Inferior parietal cortex (tissue), 1 donor: ENCODE measurements at regions not wholly inside any gene's neighbourhood (a gene's known extent, or its start where the extent isn't known, plus 50 kb on each side); places are given as distances from the start of the nearest gene placed in this dataset.

ENCODE experiments used
- DNase-seq: peaks from one replicate; pipeline ENCODE4 v3.0.0-alpha.2; 2016; ENCODE audit errors: extremely low spot score

- DNase-seq: no peak
These were observed 182.0 kb downstream of the GPX5 start for GRCh38 chr6:28707387-28708282.

GRCh38 chr6:28709478-28710349 lies 184.0 kb downstream of the GPX5 start:
- DNase-seq: no peak

GRCh38 chr6:28710466-28711191 lies 184.9 kb downstream of the GPX5 start:
- DNase-seq: no peak

- DNase-seq: no peak
These were observed 185.6 kb downstream of the GPX5 start for GRCh38 chr6:28711325-28711724.

- no peak for DNase-seq
These were observed 186.2 kb downstream of the GPX5 start for GRCh38 chr6:28711788-28712341.

GRCh38 chr6:28712982-28713381 lies 187.3 kb downstream of the GPX5 start:
- no peak for DNase-seq

- no peak for DNase-seq
These were observed 193.7 kb downstream of the GPX5 start for GRCh38 chr6:28719275-28719940.

- no peak for DNase-seq
These were observed 194.9 kb downstream of the GPX5 start for GRCh38 chr6:28720357-28721231.

- no peak for DNase-seq
These were observed 195.7 kb downstream of the GPX5 start for GRCh38 chr6:28721372-28721771.

- no peak for DNase-seq
These were observed 198.7 kb downstream of the GPX5 start for GRCh38 chr6:28724395-28724794.

- DNase-seq: no peak
These were observed 198.4 kb downstream of the TRIM27 start for GRCh38 chr6:28725274-28725809.

GRCh38 chr6:28725890-28726348 lies 197.9 kb downstream of the TRIM27 start:
- DNase-seq: no peak

- no peak for DNase-seq
These were observed 197.0 kb downstream of the TRIM27 start for GRCh38 chr6:28726569-28727309.

GRCh38 chr6:28727559-28728211 lies 196.1 kb downstream of the TRIM27 start:
- DNase-seq: no peak

- DNase-seq: no peak
These were observed 194.0 kb downstream of the TRIM27 start for GRCh38 chr6:28729501-28730402.

GRCh38 chr6:28732052-28732451 lies 191.7 kb downstream of the TRIM27 start:
- DNase-seq: no peak

- no peak for DNase-seq
These were observed 189.3 kb downstream of the TRIM27 start for GRCh38 chr6:28734443-28734959.
